Stomach smooth muscle (tissue), 2 donors: ENCODE measurements at regions not wholly inside any gene's neighbourhood (a gene's known extent, or its start where the extent isn't known, plus 50 kb on each side); places are given as distances from the start of the nearest gene placed in this dataset.
"Not testable (repeated sequence)": the region's sequence is repeated elsewhere in the genome, so short reads cannot be mapped to it uniquely, and the experiment has no call there.

Experiments used
- H3K27ac ChIP-seq: one replicate; pipeline ENCODE4 v1.7.0; 2013; ENCODE audit warnings: mild to moderate bottlenecking, low read length, inconsistent platforms
- H3K27me3 ChIP-seq, 2 donors: one replicate each; pipeline ENCODE4 v1.7.0; 2013; ENCODE audit warnings: low read length in 2 of 2; ENCODE audit not compliant: insufficient read depth in 2 of 2, control insufficient read depth in 1 of 2
- H3K36me3 ChIP-seq, 2 donors: one replicate each; pipeline ENCODE4 v1.7.0; 2013; ENCODE audit warnings: low read length in 2 of 2; ENCODE audit not compliant: control insufficient read depth in 2 of 2, insufficient read depth in 2 of 2
- H3K4me1 ChIP-seq: one replicate; pipeline ENCODE4 v1.7.0; 2013; ENCODE audit warnings: low read length; ENCODE audit not compliant: control insufficient read depth, insufficient read depth
- H3K4me3 ChIP-seq, 2 donors: one replicate each; pipeline ENCODE4 v1.7.0; 2013; ENCODE audit warnings: low read length in 2 of 2
- H3K9ac ChIP-seq, 2 donors: one replicate each; pipeline ENCODE4 v1.7.0; 2013; ENCODE audit warnings: low read length in 2 of 2, mild to moderate bottlenecking in 1 of 2
- H3K9me3 ChIP-seq, 2 donors: one replicate each; pipeline ENCODE4 v1.7.0; 2013; ENCODE audit warnings: low read length in 2 of 2; ENCODE audit not compliant: control insufficient read depth in 2 of 2
- donor health status: healthy.
- donor health status: Pancreatic carcinoma.

DNA sequence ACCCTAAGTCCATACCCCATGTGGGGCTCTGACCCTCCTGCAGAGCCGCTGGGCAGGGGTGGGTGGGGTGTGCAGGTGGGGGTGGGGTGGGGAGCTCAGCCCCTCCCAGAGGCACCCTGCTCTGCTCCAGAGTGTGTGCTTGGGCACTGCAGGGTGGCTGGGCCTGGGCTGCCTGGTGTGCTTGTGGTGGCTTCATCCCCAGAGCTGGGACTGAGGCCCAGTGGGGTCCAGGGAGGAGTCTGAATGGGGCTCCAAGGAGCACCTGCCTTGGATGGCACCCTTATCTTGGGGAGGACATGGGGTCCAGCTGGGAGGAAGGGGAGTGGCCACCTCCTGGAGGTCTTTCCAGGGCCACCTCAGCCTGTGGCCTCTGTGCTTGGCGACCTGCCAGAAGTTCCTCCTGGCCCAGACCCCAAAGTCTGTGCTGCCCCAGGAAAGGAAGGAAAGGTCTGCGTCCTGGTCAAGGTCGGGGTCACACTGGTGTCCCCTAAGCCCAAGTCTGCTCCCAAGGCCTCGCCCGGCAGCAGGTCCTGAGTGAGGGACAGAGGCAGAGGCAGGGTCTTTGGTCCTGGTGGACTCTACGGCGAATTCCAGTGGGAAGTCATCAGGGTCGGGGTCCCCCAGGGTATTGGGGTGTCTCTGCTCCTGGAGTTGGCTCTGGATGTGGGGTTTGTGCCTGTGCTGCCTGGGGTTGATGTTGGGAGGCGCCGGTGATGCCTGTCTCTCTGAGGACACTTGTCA lies 373.4 kb downstream of the TMEM121 start:
- Histone ChIP-seq H3K4me1 (no peaks in the 10 kb centered on the region), H3K27ac (no peak overlapping the region), H3K36me3 (no peaks in the 10 kb centered on the region), H3K4me3 (no peak overlapping the region), H3K9me3 (no peaks in the 10 kb centered on the region), H3K27me3 (no peaks in the 10 kb centered on the region), H3K9ac (no peak overlapping the region)

DNA sequence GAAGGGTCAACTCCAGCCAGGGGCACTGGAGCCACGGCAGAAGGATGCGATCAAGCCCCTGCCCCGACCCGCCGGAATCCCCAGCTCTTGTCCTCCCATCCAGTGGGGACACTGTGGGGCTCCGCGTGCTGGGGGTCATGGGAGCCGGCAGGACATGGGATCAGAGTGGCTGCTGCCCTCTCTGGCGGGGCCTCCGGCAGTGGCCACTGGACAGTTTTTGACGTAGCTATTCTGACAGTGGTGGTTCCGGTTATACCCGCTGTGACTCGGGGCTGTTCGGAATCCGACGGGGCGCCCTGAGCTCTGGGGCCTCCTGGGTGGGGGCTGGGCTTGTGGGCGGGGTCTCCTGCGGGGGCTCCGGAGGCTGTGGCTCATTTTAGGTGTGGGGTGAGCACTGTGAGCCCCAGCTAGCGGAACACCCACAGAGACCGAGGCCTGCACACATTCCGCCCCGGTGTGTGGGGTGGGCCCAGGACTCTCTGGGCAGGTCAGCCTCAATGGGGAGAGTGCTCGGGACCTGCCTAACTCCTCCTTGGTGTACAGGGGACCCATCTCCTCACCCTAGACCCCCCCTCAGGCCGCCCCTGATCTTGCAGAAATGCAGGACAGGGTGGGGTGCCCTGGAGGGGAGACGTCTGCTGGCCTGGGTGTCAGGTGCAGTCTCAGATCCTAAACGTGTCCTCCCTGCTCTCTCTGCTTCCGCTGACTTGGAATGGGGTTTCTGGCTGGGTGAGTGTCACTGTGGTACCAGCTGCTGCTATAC lies 374.2 kb downstream of the TMEM121 start:
- Histone ChIP-seq H3K9me3 (no peaks in the 10 kb centered on the region), H3K27me3 (no peaks in the 10 kb centered on the region), H3K9ac (no peak overlapping the region), H3K4me3 (no peak overlapping the region), H3K27ac (no peak overlapping the region), H3K36me3 (no peaks in the 10 kb centered on the region), H3K4me1 (no peaks in the 10 kb centered on the region)

DNA sequence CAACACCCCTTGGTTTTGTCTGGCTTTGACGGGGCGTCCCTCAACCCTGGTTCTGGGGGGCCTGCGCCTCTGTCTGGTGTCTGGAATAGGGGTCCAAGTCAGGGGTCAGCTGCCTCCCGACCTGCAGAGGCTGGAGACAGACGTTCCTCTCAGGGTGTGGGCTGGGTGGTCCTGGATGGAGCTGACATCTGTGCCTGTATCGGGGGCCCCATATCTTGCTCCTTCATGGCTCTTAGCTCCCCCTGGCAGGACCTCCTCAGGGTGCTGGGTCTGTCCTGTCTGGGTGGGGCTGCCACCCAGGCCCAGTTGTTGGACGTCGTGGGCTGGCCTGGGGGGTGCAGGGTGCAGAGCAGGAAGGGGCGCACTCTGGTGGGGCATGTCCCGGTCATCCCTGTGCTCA lies 374.8 kb downstream of the TMEM121 start:
- Histone ChIP-seq H3K36me3 (no peaks in the 10 kb centered on the region), H3K4me3 (no peak overlapping the region), H3K4me1 (no peaks in the 10 kb centered on the region), H3K9ac (no peak overlapping the region), H3K27ac (no peak overlapping the region), H3K9me3 (no peaks in the 10 kb centered on the region), H3K27me3 (no peaks in the 10 kb centered on the region)

DNA sequence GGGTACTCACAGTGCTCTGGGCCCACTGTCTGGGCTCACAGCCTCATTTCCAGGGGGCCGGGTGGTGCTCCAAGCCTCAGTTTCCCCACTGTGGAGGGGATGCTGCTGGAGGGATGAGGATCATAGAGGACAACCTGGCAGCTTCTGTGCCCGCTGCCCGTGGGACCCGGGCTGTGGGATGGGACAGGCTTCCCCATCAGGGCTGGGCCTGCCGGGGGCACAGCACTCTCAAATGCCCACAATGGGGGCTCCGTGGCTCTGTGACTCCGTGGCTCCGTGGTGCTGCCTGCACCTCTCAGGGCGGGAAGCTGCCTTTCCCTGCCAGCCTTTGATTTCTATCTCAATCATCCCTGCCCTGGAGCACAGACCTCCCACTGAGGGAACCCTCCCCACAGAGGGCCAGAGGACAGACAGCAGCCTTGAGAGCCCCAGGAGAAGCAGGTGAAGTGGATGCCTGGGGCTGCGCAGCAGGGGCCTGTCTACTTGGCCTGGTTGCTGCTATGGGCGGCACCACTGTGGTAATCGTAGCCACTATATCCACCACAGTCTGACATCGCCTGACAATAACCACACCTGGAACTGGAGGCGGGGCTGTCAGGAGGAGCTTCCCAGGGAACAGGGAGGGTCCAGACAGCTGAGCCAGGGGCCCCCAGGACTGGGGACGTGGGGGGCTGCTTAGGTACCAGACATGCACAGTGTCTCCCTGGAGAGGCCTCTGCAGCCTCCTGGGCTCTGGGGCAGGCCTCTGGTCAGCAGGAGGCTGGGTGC lies 375.9 kb downstream of the TMEM121 start:
- no peaks in the 10 kb centered on the region for H3K4me1 ChIP-seq
- H3K27ac ChIP-seq = no peak overlapping the region
- no peak overlapping the region for H3K9ac ChIP-seq
- no peaks in the 10 kb centered on the region for H3K27me3 ChIP-seq
- H3K9me3 ChIP-seq = no peaks in the 10 kb centered on the region
- H3K4me3 ChIP-seq = no peak overlapping the region
- H3K36me3 ChIP-seq = no peaks in the 10 kb centered on the region

DNA sequence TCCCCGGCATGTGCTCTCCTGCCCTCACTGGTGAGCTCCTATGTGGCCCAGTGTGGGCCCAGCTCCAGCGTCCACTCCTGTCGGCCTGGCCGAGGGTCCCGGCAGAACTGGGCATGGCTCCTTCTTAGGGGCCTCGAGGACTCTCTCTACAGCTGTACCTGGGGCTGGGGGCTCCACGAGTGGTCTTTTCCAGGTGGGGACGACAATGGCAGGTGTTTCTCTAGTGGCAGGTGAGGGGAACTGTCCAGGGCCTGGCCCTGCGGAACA lies 376.4 kb downstream of the TMEM121 start:
- not testable (repeated sequence) for H3K4me1 ChIP-seq, H3K27ac ChIP-seq, H3K36me3 ChIP-seq, H3K9ac ChIP-seq, H3K27me3 ChIP-seq, H3K4me3 ChIP-seq, H3K9me3 ChIP-seq

DNA sequence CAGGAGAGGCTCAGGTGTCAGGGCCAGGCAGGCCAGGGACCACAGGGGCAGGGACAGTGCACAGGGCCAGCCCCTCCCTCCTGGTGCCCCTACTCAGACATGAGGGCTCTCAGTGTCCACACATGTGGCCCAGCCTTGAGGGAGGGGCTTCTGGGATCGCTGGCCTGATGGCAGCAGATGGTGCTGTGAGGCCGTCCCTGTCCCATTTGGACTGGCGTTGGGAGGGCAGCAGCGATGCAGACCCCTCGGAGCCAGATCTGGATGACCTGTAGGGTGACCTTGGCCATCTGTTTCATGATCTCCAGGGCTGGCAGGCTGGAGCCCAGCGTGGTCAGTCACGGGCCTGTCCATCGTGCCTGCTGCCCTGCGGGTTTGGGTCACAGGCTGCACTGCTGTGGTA lies 377.6 kb downstream of the TMEM121 start:
- Histone ChIP-seq H3K4me3 (no peak overlapping the region), H3K27ac (no peak overlapping the region), H3K36me3 (no peaks in the 10 kb centered on the region), H3K27me3 (no peaks in the 10 kb centered on the region), H3K4me1 (no peaks in the 10 kb centered on the region), H3K9me3 (no peaks in the 10 kb centered on the region), H3K9ac (no peak overlapping the region)

DNA sequence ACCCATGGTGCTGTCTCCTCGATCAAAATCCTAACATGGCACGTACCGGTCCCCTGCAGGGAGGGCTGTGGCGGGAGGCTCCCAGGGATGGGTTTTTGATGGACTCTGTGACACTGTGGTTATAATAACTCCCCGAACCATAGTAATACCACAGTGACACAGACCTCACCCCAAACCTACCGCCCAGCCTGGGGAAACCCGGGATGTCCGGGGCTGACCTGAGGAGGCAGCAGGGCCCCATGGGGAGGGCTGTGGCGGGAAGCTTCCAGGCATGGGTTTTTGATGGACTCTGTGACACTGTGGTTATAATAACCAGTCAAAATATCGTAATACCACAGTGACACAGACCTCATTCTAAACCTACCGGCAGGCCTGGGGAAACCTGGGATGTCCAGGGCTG lies 378.0 kb downstream of the TMEM121 start:
- no peaks in the 10 kb centered on the region for H3K27me3 ChIP-seq
- H3K9me3 ChIP-seq = no peaks in the 10 kb centered on the region
- H3K4me3 ChIP-seq = no peak overlapping the region

DNA sequence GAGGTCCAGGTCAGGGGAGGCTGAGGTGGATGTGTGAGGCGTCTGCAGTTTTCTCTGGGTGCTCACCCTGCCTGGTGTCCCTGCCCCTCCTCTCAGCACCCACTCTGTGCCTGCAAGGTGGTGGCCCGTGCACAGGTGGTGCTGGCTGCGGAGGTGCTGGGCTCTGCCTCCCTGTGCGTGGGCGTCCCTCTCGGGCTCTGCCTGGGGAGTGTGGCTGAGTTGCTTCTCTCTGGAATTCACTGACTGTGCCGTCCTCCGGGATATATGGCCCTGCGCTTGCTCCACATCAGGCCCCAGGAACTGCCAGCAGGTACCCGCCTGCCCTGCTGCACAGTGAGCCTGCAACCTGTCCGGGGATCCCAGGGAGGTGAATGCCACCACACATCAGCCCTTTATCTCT lies 379.1 kb downstream of the TMEM121 start:
- Histone ChIP-seq H3K9ac (no peak overlapping the region), H3K4me1 (no peaks in the 10 kb centered on the region), H3K9me3 (no peaks in the 10 kb centered on the region), H3K4me3 (no peak overlapping the region), H3K36me3 (no peaks in the 10 kb centered on the region), H3K27ac (no peak overlapping the region), H3K27me3 (no peaks in the 10 kb centered on the region)

More for the DNA sequence above, 378.0 kb downstream of the TMEM121 start:
- H3K9ac ChIP-seq = no peak overlapping the region
- no peaks in the 10 kb centered on the region for H3K4me1 ChIP-seq
- H3K36me3 ChIP-seq = no peaks in the 10 kb centered on the region
- H3K27ac ChIP-seq = no peak overlapping the region

DNA sequence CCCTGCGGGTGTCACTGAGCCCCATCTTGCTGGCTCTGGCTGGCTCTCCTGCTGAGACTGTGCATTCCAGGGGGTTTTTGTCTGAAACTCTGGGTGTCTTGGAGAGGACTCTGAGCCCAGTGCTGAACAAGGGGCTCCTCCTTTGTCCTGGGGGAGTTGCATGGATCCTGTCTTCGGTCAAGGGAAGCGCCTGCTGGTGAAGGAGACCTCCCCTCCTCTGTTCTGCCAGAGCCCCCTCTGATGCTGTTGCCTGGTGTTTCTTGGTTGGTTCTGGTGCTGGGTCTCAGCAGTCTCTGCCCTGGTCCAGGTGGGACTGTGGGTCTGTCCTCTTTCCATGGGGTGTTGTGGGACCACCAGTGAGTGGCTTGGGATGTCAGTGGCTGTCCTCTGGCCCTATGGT lies 380.9 kb downstream of the TMEM121 start:
- Histone ChIP-seq H3K4me1 (no peaks in the 10 kb centered on the region), H3K27me3 (no peaks in the 10 kb centered on the region), H3K4me3 (no peak overlapping the region), H3K36me3 (no peaks in the 10 kb centered on the region), H3K27ac (no peak overlapping the region), H3K9me3 (no peaks in the 10 kb centered on the region), H3K9ac (no peak overlapping the region)

DNA sequence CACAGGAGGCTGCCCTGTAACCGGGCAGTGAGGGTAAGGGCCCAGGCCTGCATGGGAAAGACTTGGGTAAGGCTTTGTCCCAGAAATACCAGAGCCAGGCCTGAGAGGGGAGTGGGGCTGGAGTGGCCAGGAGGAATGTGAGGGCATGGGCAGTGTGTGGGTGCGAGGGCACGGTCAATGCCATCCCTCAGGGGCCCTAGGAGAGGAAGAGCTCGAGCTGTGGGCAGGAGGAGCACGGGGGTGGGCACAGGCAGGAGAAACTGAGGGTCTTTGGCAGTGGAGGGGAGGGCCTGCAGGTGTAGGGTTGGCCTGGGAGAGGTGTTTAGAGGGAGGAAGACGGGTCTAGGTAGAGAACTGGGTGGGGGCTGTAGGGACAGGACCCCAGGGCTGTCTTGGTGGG lies 381.6 kb downstream of the TMEM121 start:
- no peaks in the 10 kb centered on the region for H3K27me3 ChIP-seq

DNA sequence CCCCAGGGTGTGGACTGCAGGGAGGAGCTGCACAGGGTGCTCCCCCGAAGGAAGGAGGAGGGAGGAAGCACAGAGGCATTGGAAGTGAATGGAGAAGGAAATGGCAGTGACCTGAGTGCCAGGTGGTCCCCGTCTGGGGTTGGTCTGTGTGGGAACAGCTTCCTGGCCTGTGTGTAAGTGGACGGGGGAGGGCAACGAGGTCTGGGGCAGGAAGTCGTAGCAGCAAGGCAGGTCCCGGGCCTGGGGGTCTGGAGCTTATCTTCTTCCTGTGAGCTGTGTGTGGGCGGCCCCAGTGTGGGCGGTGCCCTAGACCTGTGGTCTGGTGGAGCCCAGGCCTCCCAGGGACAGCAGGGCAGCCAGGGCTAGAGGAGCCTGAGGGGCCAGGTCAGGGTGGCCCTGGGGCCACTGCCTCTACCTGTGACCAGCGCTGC lies 382.1 kb downstream of the TMEM121 start:
- H3K36me3 ChIP-seq = no peaks in the 10 kb centered on the region
- H3K9ac ChIP-seq = no peak overlapping the region
- H3K27me3 ChIP-seq = no peaks in the 10 kb centered on the region
- no peak overlapping the region for H3K27ac ChIP-seq
- no peaks in the 10 kb centered on the region for H3K4me1 ChIP-seq
- no peak overlapping the region for H3K4me3 ChIP-seq
- no peaks in the 10 kb centered on the region for H3K9me3 ChIP-seq

More for the DNA sequence above, 381.6 kb downstream of the TMEM121 start:
- no peaks in the 10 kb centered on the region for H3K4me1 ChIP-seq
- no peaks in the 10 kb centered on the region for H3K9me3 ChIP-seq
- no peak overlapping the region for H3K4me3 ChIP-seq
- H3K36me3 ChIP-seq = no peaks in the 10 kb centered on the region
- no peak overlapping the region for H3K27ac ChIP-seq
- no peak overlapping the region for H3K9ac ChIP-seq
